Small intestine (tissue), 7 donors: ENCODE measurements at regions not wholly inside any gene's neighbourhood (a gene's known extent, or its start where the extent isn't known, plus 50 kb on each side); places are given as distances from the start of the nearest gene placed in this dataset.
"Not testable (repeated sequence)": the region's sequence is repeated elsewhere in the genome, so short reads cannot be mapped to it uniquely, and the experiment has no call there.

Experiments used
- DNase-seq, 2 donors: peaks; one replicate each; pipeline versions ENCODE4 v3.0.0 to v3.0.0-alpha.2; 2013
- FAIRE-seq: peaks from 2 replicates; lab custom pipeline; 2012; peaks lifted over from hg19 to GRCh38; lab: Jason Lieb, UNC
- H3K27ac ChIP-seq, 3 donors: one replicate each; pipeline ENCODE4 v1.5.1; 2013; ENCODE audit warnings: low read length in 2 of 3, mild to moderate bottlenecking in 2 of 3, control low read depth in 1 of 3, inconsistent platforms in 1 of 3, low read depth in 1 of 3, moderate library complexity in 1 of 3
- H3K27me3 ChIP-seq, 3 donors: one replicate each; pipeline ENCODE4 v1.6.1; 2013; ENCODE audit warnings: low read length in 3 of 3, inconsistent platforms in 1 of 3; ENCODE audit not compliant: control insufficient read depth in 3 of 3, insufficient read depth in 3 of 3
- H3K36me3 ChIP-seq, 3 donors: one replicate each; pipeline ENCODE4 v1.6.1; 2013; ENCODE audit warnings: low read length in 3 of 3, inconsistent platforms in 1 of 3, low read depth in 1 of 3, mild to moderate bottlenecking in 1 of 3, moderate library complexity in 1 of 3; ENCODE audit not compliant: control insufficient read depth in 3 of 3, insufficient read depth in 2 of 3
- H3K4me1 ChIP-seq, 3 donors: one replicate each; pipeline ENCODE4 v1.6.1; 2013; ENCODE audit warnings: low read length in 2 of 3, inconsistent platforms in 1 of 3, low read depth in 1 of 3, mild to moderate bottlenecking in 1 of 3, moderate library complexity in 1 of 3; ENCODE audit not compliant: control insufficient read depth in 3 of 3, insufficient read depth in 2 of 3
- H3K4me3 ChIP-seq, 3 donors: one replicate each; pipeline ENCODE4 v1.5.1; 2013; ENCODE audit warnings: low read length in 3 of 3, control low read depth in 1 of 3, inconsistent platforms in 1 of 3, low read depth in 1 of 3, mild to moderate bottlenecking in 1 of 3, moderate library complexity in 1 of 3
- H3K9me3 ChIP-seq, 2 donors: one replicate each; pipeline ENCODE4 v1.6.1; 2013; ENCODE audit warnings: low read depth in 1 of 2, low read length in 1 of 2; ENCODE audit not compliant: control insufficient read depth in 2 of 2, insufficient read depth in 1 of 2
- WGBS, 3 donors: extraction: QIAGEN DNeasy Blood & Tissue Kit; methylation state at CpG; one replicate each; pipeline ENCODE4 v1.1.7; 2013; 5-methylcytosine and 5-hydroxymethylcytosine counted together
- donor health status: healthy with polysubstance abuse.
- donor health status: control.
- donor health status: control.
- donor health status: Bipolar disorder and iron deficiency.
- donor health status: healthy.

DNA sequence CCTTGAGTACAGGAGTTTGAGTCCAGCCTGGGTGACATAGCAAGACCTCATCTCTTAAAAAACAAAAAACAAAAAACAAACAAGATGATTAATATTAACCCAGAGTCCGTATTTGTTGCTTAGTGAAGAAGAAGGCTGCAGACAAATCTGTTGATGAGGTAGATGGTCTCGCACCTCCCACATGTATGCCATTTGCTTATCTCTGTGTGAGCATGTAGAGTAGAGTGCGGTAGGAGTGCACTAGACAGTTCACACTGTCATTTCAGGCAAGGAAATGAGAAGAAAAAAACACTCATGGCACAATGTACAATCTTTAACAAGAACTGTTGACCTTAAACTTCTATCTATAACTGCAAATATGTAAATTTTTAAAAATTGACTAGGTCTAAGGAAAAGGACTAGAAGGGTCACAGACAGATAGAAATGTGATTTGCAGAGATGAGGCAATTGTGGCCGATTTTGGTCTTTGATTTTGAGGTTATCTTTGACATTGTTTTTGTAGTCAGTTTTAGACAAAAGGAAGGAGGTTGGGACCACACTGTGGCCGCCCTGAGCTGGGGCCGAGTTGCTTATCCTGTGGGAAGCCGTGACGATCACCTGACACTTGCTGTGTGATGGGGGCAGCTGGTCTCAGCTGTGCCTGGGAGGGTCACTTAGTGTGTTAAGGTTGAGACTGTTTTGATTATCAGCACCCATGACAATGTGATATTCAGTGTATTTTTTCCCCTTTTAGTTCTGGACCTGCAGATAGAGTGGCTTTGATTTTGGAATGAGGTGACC lies 127.2 kb downstream of the LAT start:
- FAIRE-seq, DNase-seq, H3K9me3 ChIP-seq, H3K27ac ChIP-seq, H3K27me3 ChIP-seq, H3K4me3 ChIP-seq, H3K36me3 ChIP-seq, H3K4me1 ChIP-seq: not testable (repeated sequence)
- 59 to 80% (median 74%) methylated on average over 8 of the region's 8 CpGs for WGBS, 3 donors

DNA sequence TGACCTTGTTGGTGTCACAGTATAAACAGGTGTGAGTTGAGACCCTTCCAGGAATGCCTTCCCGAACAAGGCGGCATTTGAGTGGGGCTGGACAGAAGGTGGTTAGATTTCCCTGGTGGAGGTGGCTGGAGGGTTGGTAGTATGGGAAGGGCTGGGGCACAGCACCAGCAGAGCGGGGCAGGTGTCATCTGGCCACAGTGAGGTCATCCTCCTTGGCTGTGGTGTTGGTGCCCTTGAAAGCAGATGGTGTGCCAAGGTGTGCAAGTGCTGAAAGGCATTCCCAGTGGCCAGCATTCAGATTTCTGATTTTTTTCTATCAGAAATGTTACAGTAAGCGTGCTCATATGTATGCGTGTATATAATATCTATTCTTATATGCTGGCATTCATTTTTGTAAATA lies 126.6 kb downstream of the LAT start:
- FAIRE-seq = no peak

DNA sequence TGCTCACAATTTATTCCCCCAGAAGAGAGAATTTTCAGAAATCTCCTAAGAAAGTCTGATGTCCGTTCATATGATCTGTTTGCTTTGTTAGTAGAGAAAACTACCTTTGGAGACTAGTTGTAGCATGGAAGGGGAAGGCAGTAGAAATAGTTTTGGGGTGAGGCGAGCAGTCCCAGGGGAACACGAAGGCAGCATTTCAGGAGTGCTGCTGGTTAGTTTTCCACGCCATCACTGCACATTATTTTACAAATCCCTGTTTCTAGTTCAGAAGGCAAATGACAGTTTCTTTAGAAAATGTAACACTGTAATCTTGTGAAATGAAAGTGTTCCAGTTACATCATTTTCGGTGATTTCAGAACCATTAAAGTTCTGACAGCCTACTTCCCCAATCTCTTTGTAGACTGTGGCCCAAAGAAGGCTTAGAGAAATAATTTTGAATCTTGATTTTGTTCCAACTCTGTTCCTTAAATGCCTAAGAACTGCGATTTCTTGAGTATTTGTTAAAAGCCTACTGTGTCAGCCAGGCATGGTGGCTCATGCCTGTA lies 123.8 kb downstream of the LAT start:
- not testable (repeated sequence) for H3K4me3 ChIP-seq, FAIRE-seq, DNase-seq, H3K9me3 ChIP-seq, H3K27ac ChIP-seq, H3K36me3 ChIP-seq, H3K27me3 ChIP-seq, H3K4me1 ChIP-seq
- 78 to 91% (median 84%) methylated on average over 5 to 6 of the region's 6 CpGs for WGBS, 3 donors

More for the DNA sequence above, 126.6 kb downstream of the LAT start:
- no peak for DNase-seq
- no peak overlapping the region for H3K27ac ChIP-seq
- WGBS, 3 donors = 92 to 97% (median 93%) methylated on average over 5 of the region's 5 CpGs
- H3K4me1 ChIP-seq = peaks cover 0 to 8% (median 0%) of the 10 kb centered on the region in 3 donors
- no peak overlapping the region for H3K4me3 ChIP-seq
- H3K9me3 ChIP-seq = no peaks in the 10 kb centered on the region
- no peaks in the 10 kb centered on the region for H3K36me3 ChIP-seq
- H3K27me3 ChIP-seq = no peaks in the 10 kb centered on the region

DNA sequence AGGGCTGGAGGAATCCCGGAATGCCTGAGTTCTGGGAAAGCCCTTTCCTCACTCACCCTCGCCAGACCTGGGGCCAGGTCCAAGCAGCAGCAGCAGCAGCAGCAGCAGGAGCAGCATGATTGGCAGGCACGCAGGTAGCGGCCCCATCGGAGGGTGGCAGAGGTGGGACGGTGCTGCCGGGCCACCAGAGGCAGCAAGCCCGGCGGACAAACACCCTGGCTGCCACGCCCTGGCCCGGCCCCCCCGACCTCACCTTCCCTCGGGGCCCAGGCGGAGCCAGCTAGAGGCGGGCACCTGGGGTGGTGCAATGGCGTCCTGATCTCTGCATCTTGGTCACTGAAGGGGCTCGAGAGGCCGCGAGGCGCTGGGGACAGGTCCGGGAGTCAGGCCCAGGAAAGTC lies 122.4 kb downstream of the LAT start:
- peak overlapping the region in 1 of 3 donors; percentile 22 for H3K4me3 ChIP-seq
- no peaks in the 10 kb centered on the region for H3K4me1 ChIP-seq
- peak; percentile 37 to 63 for DNase-seq
- no peaks in the 10 kb centered on the region for H3K36me3 ChIP-seq
- WGBS, 3 donors = 32 to 60% (median 45%) methylated on average over 21 of the region's 21 CpGs
- no peaks in the 10 kb centered on the region for H3K27me3 ChIP-seq
- H3K27ac ChIP-seq = no peak overlapping the region
- H3K9me3 ChIP-seq = no peaks in the 10 kb centered on the region
- FAIRE-seq = no peak

DNA sequence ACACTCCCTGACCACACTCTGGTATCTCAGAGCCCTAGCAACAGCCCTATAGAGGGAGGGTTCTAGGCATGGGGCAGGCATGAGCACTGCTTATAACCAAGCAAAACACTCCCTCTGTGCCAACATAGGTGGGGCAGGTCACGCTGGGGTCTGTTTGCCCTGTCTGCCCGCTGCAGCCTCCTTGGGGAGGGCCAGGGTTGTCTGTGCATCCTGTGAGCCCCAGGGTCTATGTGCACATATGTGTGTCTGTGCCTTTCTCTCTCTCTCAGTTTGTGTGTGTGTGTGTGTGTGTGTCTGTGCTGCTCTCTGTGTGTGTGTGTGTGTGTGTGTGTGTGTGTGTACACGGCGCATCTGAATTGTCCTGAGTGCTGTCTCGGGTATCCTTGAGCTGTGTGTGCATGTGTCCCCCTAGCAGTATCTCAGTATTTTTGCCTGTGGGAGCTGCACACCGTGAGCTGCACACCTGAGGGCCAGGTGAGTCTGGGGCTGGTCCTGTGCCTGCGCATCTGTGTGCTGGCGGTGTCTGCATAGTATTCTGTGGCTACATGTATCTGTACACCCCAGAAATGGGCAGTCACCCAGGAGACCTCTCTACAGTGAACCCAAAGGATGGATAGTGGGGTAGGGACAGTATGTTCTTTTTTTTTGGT lies 121.5 kb downstream of the LAT start:
- not testable (repeated sequence) for H3K9me3 ChIP-seq, H3K27me3 ChIP-seq, H3K4me3 ChIP-seq, DNase-seq, FAIRE-seq, H3K36me3 ChIP-seq, H3K4me1 ChIP-seq, H3K27ac ChIP-seq
- WGBS, 3 donors = 44 to 93% (median 80%) methylated on average over 2 to 8 of the region's 8 CpGs

DNA sequence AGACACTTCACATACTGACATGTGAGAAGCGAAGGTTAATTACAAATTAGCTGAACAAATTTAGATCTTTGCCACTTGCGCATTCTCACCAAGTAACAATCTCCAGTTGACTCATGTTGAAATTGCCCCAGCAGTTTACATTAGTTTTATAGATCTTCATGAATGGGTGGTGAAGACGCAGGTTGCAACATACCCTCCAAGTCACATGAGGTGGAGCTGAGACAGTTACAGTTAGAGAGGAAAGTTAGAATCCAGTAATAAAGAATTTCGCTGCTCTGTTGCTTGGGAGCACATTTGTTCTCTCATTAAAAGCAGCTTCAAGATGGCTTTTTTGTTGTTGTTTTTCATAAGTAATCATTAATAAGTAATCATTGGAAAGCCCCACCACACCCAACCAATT lies 119.7 kb downstream of the LAT start:
- not testable (repeated sequence) for H3K9me3 ChIP-seq, H3K4me1 ChIP-seq, FAIRE-seq, H3K36me3 ChIP-seq, H3K27me3 ChIP-seq, H3K4me3 ChIP-seq, H3K27ac ChIP-seq
- 64 to 81% (median 69%) methylated on average over 2 of the region's 4 CpGs for WGBS, 3 donors
- peak in 1 of 2 donors; percentile 76 for DNase-seq

DNA sequence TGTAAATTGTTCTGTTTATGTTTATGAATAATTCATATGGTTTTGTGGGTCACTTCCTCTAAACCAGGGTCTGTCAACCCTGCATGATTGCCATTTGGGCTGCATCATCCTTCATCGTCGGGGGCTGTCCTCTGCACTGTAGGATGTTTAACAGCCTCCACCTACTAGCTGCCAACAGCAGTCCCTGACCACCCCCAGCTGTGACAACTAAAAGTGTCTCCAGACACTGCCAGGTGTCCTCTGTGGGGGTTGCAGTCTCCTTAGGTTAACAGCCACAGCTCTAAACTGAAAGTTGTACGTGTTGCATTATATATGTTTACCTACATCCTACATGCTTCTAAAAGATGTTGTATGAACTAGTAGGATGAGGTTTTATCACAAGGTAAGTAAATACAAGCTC lies 113.1 kb downstream of the LAT start:
- not testable (repeated sequence) for H3K4me1 ChIP-seq, H3K9me3 ChIP-seq, H3K27me3 ChIP-seq, H3K4me3 ChIP-seq, DNase-seq, FAIRE-seq, H3K36me3 ChIP-seq, H3K27ac ChIP-seq
- 64 to 76% (median 67%) methylated on average over 1 of the region's 3 CpGs for WGBS, 3 donors

DNA sequence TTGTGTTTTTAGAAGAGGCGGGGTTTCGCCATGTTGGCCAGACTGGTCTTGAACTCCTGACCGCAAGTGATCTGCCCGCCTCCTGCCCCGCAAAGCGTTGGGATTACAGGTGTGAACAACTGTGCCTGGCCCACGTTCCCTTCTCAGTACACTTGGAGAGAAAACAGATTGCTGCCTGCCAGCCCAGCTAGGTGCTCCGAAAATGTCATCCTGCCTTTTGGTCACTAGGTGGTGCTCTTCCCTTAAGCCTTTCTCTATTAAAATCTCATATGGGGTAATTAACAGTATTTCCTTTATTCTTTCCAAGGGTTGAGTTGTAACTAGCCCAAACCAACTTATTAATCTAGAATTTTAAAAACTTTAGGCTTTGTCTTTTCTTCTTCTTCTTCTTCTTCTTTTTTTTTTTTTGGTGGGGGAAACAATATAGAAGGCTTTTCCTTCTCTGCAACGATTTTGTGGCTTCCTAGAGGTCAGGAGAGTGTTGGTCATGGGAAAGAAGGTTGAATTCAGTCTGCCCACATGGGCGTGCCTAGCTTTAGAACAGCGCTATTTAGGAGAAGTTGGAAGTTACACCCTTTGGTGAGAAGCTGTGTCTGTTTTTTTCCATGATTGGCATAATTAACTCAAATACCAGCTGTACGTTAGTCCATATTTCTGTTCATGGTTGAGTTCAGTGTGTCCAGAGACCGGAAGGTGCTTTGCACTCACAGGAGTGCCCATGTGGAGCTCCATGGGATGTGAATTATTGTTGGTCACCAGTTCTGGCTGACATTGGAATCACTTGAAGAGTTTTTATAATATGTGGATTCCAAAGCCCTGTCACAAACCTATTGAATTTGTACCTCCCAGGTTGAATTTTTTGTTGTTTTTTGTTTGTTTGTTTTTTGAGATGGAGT lies 110.1 kb downstream of the LAT start:
- FAIRE-seq = not testable (repeated sequence)
- 41 to 47% (median 42%) methylated on average over 9 to 10 of the region's 13 CpGs for WGBS, 3 donors
- H3K27ac ChIP-seq = peak overlapping the region in 1 of 3 donors; percentile 44

More for the DNA sequence above, 110.1 kb downstream of the LAT start:
- H3K4me1 ChIP-seq, H3K4me3 ChIP-seq, H3K9me3 ChIP-seq, H3K27me3 ChIP-seq, DNase-seq, H3K36me3 ChIP-seq: not testable (repeated sequence)
